Neural cell (in vitro differentiated cells): ENCODE measurements at regions not wholly inside any gene's neighbourhood (a gene's known extent, or its start where the extent isn't known, plus 50 kb on each side); places are given as distances from the start of the nearest gene placed in this dataset.

ENCODE experiments used
- CTCF ChIP-seq: fragments of 450-650 bp; IDR thresholded peaks from 2 replicates; pipeline ENCODE4 v1.5.1; 2014; ENCODE audit warnings: antibody characterized with exemption, mild to moderate bottlenecking, moderate library complexity; ENCODE audit not compliant: poor library complexity, severe bottlenecking
- EZH2 ChIP-seq: fragments of 200-600, 300-800 bp; shearing (Covaris generic), sonication (generic); IDR thresholded peaks from 2 replicates; pipeline ENCODE4 v1.6.1; 2014; ENCODE audit warnings: antibody characterized with exemption, low read length, borderline replicate concordance, mild to moderate bottlenecking; ENCODE audit not compliant: insufficient read depth, poor library complexity, severe bottlenecking
- MXI1 ChIP-seq: fragments of 450-650 bp; conservative IDR thresholded peaks from 2 replicates; pipeline ENCODE4 v1.6.1; 2014; ENCODE audit warnings: antibody characterized with exemption, mild to moderate bottlenecking; ENCODE audit not compliant: poor library complexity, severe bottlenecking
- POLR2AphosphoS5 ChIP-seq: IDR thresholded peaks from 2 replicates; pipeline ENCODE4 v1.6.1; 2012
- RAD21 ChIP-seq: fragments of 450-650 bp; conservative IDR thresholded peaks from 2 replicates; pipeline ENCODE4 v1.6.1; 2014; ENCODE audit warnings: antibody characterized with exemption, mild to moderate bottlenecking, moderate library complexity
- REST ChIP-seq: IDR thresholded peaks from 2 replicates; pipeline ENCODE4 v1.6.1; 2012; ENCODE audit warnings: borderline replicate concordance
- TAF1 ChIP-seq: IDR thresholded peaks from 2 replicates; pipeline ENCODE4 v1.6.1; 2012; ENCODE audit warnings: low read depth

- TF ChIP-seq CTCF: no peak
- TF ChIP-seq EZH2: no peak
- TF ChIP-seq REST: no peak
- TF ChIP-seq POLR2AphosphoS5: no peak
- no peak for TF ChIP-seq TAF1
- no peak for TF ChIP-seq MXI1
- TF ChIP-seq RAD21: no peak
Measured at GRCh38 chr6:56343295-56343694, 95.9 kb upstream of the COL21A1 start.
